ENCODE measurements at regions not wholly inside any gene's neighbourhood (a gene's known extent, or its start where the extent isn't known, plus 50 kb on each side); places are given as distances from the start of the nearest gene placed in this dataset.

DNA sequence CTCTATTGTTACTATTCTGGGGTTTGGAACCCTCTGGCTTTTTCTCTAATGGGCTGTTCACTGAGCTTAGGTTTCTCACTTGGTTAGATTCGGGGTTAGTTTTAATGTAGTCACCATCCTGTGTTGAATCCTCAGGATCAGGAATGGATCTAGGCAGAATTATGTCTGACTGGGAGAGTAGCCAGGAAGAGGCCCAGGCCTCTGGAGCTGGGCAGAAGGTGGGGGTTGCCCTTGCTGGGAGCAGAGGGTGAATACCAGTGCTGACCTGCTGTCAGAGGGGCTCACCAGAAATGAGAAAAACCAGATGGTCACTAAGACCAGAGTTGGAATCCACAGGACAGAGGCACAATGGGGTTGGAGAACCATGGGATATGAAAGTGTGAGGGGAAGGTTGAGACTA is 126.6 kb upstream of the SLC4A4 start:
- H2AFZ ChIP-seq (ENCODE audit: control insufficient read depth, low read depth, low read length): no peak overlapping the region
- H3K27ac ChIP-seq (ENCODE audit: control insufficient read depth, insufficient read depth): no peak overlapping the region
- no peak overlapping the region for H3K9ac ChIP-seq (ENCODE audit: control insufficient read depth, insufficient read depth, low read length)
- H3K79me2 ChIP-seq (ENCODE audit: control insufficient read depth, insufficient read depth, low read length): no peaks in the 10 kb centered on the region
- CTCF ChIA-PET: no interaction called here
- no peak overlapping the region for H3K4me2 ChIP-seq (ENCODE audit: control insufficient read depth, insufficient read depth)
- H3K36me3 ChIP-seq (ENCODE audit: control insufficient read depth in 2 of 2, insufficient read depth in 2 of 2, low read length in 1 of 2): no peaks in the 10 kb centered on the region
- ATAC-seq (no peak), FAIRE-seq (no peak), DNase-seq (ENCODE audit: low read depth, low spot score) (no peak)
- intact Hi-C loops (cut with micrococcal nuclease; ENCODE audit: unreplicated experiment) (no loop called here), in situ Hi-C loops (cut with MboI) (no loop called here)
- TF ChIP-seq MEF2A (IDR thresholded peaks at IDR 0.05; ENCODE audit: insufficient read depth, low read depth, low read length) (no peak), CHD2 (IDR thresholded peaks at IDR 0.05; ENCODE audit: borderline replicate concordance, low read depth, low read length) (no peak), FOS (IDR thresholded peaks at IDR 0.05; ENCODE audit: borderline replicate concordance, extremely low read depth, insufficient read length) (no peak), BRCA1 (IDR thresholded peaks at IDR 0.05; ENCODE audit: low read depth, low read length) (no peak), GATAD2B (conservative IDR thresholded peaks at IDR 0.05; ENCODE audit: low read depth) (no peak)
- TF ChIP-seq, protein P1, sequence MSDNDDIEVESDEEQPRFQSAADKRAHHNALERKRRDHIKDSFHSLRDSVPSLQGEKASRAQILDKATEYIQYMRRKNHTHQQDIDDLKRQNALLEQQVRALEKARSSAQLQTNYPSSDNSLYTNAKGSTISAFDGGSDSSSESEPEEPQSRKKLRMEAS (IDR thresholded peaks at IDR 0.05; ENCODE audit: low read depth, low read length): no peak
- TF ChIP-seq, protein P2, sequence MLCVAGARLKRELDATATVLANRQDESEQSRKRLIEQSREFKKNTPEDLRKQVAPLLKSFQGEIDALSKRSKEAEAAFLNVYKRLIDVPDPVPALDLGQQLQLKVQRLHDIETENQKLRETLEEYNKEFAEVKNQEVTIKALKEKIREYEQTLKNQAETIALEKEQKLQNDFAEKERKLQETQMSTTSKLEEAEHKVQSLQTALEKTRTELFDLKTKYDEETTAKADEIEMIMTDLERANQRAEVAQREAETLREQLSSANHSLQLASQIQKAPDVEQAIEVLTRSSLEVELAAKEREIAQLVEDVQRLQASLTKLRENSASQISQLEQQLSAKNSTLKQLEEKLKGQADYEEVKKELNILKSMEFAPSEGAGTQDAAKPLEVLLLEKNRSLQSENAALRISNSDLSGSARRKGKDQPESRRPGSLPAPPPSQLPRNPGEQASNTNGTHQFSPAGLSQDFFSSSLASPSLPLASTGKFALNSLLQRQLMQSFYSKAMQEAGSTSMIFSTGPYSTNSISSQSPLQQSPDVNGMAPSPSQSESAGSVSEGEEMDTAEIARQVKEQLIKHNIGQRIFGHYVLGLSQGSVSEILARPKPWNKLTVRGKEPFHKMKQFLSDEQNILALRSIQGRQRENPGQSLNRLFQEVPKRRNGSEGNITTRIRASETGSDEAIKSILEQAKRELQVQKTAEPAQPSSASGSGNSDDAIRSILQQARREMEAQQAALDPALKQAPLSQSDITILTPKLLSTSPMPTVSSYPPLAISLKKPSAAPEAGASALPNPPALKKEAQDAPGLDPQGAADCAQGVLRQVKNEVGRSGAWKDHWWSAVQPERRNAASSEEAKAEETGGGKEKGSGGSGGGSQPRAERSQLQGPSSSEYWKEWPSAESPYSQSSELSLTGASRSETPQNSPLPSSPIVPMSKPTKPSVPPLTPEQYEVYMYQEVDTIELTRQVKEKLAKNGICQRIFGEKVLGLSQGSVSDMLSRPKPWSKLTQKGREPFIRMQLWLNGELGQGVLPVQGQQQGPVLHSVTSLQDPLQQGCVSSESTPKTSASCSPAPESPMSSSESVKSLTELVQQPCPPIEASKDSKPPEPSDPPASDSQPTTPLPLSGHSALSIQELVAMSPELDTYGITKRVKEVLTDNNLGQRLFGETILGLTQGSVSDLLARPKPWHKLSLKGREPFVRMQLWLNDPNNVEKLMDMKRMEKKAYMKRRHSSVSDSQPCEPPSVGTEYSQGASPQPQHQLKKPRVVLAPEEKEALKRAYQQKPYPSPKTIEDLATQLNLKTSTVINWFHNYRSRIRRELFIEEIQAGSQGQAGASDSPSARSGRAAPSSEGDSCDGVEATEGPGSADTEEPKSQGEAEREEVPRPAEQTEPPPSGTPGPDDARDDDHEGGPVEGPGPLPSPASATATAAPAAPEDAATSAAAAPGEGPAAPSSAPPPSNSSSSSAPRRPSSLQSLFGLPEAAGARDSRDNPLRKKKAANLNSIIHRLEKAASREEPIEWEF (IDR thresholded peaks at IDR 0.05; ENCODE audit: insufficient replicate concordance, low read depth, low read length): no peak
- TF ChIP-seq, protein P3, sequence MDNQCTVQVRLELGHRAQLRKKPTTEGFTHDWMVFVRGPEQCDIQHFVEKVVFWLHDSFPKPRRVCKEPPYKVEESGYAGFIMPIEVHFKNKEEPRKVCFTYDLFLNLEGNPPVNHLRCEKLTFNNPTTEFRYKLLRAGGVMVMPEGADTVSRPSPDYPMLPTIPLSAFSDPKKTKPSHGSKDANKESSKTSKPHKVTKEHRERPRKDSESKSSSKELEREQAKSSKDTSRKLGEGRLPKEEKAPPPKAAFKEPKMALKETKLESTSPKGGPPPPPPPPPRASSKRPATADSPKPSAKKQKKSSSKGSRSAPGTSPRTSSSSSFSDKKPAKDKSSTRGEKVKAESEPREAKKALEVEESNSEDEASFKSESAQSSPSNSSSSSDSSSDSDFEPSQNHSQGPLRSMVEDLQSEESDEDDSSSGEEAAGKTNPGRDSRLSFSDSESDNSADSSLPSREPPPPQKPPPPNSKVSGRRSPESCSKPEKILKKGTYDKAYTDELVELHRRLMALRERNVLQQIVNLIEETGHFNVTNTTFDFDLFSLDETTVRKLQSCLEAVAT (IDR thresholded peaks at IDR 0.05): no peak
- TF ChIP-seq, protein P4, sequence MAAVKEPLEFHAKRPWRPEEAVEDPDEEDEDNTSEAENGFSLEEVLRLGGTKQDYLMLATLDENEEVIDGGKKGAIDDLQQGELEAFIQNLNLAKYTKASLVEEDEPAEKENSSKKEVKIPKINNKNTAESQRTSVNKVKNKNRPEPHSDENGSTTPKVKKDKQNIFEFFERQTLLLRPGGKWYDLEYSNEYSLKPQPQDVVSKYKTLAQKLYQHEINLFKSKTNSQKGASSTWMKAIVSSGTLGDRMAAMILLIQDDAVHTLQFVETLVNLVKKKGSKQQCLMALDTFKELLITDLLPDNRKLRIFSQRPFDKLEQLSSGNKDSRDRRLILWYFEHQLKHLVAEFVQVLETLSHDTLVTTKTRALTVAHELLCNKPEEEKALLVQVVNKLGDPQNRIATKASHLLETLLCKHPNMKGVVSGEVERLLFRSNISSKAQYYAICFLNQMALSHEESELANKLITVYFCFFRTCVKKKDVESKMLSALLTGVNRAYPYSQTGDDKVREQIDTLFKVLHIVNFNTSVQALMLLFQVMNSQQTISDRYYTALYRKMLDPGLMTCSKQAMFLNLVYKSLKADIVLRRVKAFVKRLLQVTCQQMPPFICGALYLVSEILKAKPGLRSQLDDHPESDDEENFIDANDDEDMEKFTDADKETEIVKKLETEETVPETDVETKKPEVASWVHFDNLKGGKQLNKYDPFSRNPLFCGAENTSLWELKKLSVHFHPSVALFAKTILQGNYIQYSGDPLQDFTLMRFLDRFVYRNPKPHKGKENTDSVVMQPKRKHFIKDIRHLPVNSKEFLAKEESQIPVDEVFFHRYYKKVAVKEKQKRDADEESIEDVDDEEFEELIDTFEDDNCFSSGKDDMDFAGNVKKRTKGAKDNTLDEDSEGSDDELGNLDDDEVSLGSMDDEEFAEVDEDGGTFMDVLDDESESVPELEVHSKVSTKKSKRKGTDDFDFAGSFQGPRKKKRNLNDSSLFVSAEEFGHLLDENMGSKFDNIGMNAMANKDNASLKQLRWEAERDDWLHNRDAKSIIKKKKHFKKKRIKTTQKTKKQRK (IDR thresholded peaks at IDR 0.05; ENCODE audit: low read depth, low read length): no peak
- TF ChIP-seq, protein P5, sequence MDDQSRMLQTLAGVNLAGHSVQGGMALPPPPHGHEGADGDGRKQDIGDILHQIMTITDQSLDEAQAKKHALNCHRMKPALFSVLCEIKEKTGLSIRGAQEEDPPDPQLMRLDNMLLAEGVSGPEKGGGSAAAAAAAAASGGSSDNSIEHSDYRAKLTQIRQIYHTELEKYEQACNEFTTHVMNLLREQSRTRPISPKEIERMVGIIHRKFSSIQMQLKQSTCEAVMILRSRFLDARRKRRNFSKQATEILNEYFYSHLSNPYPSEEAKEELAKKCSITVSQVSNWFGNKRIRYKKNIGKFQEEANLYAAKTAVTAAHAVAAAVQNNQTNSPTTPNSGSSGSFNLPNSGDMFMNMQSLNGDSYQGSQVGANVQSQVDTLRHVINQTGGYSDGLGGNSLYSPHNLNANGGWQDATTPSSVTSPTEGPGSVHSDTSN (IDR thresholded peaks at IDR 0.05; ENCODE audit: insufficient replicate concordance, low read depth, low read length): no peak
- no peaks in the 10 kb centered on the region; a peak in 1 of 4 replicates for H3K27me3 ChIP-seq (replicated peaks in 1 of 2; ENCODE audit: control insufficient read depth in 2 of 2, insufficient read depth in 2 of 2, low read length in 1 of 2)
- H4K20me1 ChIP-seq (ENCODE audit: control insufficient read depth, insufficient read depth): no peaks in the 10 kb centered on the region
- SMC1A ChIA-PET (ENCODE audit: uncharacterized antibody, unreplicated experiment): interaction anchor here (1.2 kb wide), 1 partner anchor 29 kb away, joined by 3 read pairs; no protein-coding TSS in a partner anchor
- RAD21 ChIA-PET (ENCODE audit: unreplicated experiment): no interaction called here
- no peaks in the 10 kb centered on the region for H3K9me3 ChIP-seq (replicated peaks; ENCODE audit: control insufficient read depth, insufficient read depth, low read length)
- POLR2A ChIA-PET: no interaction called here
- BruUV-seq (replicated peaks): no TSS peak
- H3K4me3 ChIP-seq: no peak overlapping the region
- no peaks in the 10 kb centered on the region for H3K4me1 ChIP-seq (ENCODE audit: control insufficient read depth, insufficient read depth, low read length)
- 0% methylated on average over 1 of the region's 1 CpG for WGBS (ENCODE audit: insufficient coverage, insufficient replicate concordance, low lambda C conversion rate, missing lambda C conversion rate)
